SK-N-SH (cell line): ENCODE measurements at regions not wholly inside any gene's neighbourhood (a gene's known extent, or its start where the extent isn't known, plus 50 kb on each side); places are given as distances from the start of the nearest gene placed in this dataset.

Source experiments
- CTCF ChIA-PET: fragments of 300-600, 350-600 bp; formaldehyde crosslinking; extraction: SDS; loops from one replicate; lab custom pipeline; 2021; lab: Yijun Ruan, JAX
- POLR2A ChIA-PET: fragments of 350-600 bp; sonication (Branson Sonifier 250); formaldehyde crosslinking; extraction: SDS; loops from one replicate; lab custom pipeline; 2020; ENCODE audit warnings: antibody characterized with exemption, inconsistent platforms; lab: Yijun Ruan, JAX
- DNase-seq: peaks from one replicate; pipeline ENCODE4 v3.0.0; 2012
- H2AFZ ChIP-seq: fragments of 200-600 bp; sonication (generic); 2 replicates; pipeline ENCODE4 v1.8.1; 2016; ENCODE audit warnings: antibody characterized with exemption, mild to moderate bottlenecking, low read depth
- H3F3A ChIP-seq: fragments of 200-600 bp; sonication (generic); replicated peaks from 2 replicates; pipeline ENCODE3; 2016; ENCODE audit warnings: antibody characterized with exemption, mild to moderate bottlenecking; ENCODE audit not compliant: insufficient read depth
- H3K27ac ChIP-seq, 2 experiments: fragments of 200-500 bp in 1 of 2; fragments of 200-600 bp in 1 of 2; sonication (Bioruptor generic) in 1 of 2; sonication (generic), shearing (Covaris generic) in 1 of 2; 2 replicates each; pipeline versions ENCODE4 v1.5.1 to v1.6.1; 2014 to 2016; ENCODE audit warnings: low read depth in 2 of 2, inconsistent platforms in 1 of 2, low read length in 1 of 2, mild to moderate bottlenecking in 1 of 2, mixed read lengths in 1 of 2
- H3K27me3 ChIP-seq: fragments of 200-600 bp; sonication (generic), shearing (Covaris generic); 2 replicates; pipeline ENCODE4 v1.6.1; 2016; ENCODE audit warnings: mixed run types; ENCODE audit not compliant: insufficient read depth
- H3K36me3 ChIP-seq, 2 experiments: fragments of 200-500 bp in 1 of 2; fragments of 200-600 bp in 1 of 2; sonication (Bioruptor generic) in 1 of 2; sonication (generic) in 1 of 2; replicated peaks in 1 of 2; 2 replicates each; pipeline versions ENCODE3 to v1.5.1; 2014 to 2016; ENCODE audit warnings: low read length in 1 of 2, mild to moderate bottlenecking in 1 of 2; ENCODE audit not compliant: insufficient read depth in 2 of 2, control insufficient read depth in 1 of 2
- H3K4me1 ChIP-seq, 2 experiments: fragments of 200-500 bp in 1 of 2; fragments of 200-600 bp in 1 of 2; sonication (Bioruptor generic) in 1 of 2; sonication (generic), shearing (Covaris generic) in 1 of 2; 2 replicates each; pipeline versions ENCODE4 v1.5.1 to v1.6.1; 2014 to 2016; ENCODE audit warnings: low read depth in 1 of 2, low read length in 1 of 2, mixed run types in 1 of 2; ENCODE audit not compliant: insufficient read depth in 2 of 2, control insufficient read depth in 1 of 2
- H3K4me2 ChIP-seq: fragments of 200-600 bp; sonication (generic), shearing (Covaris generic); 2 replicates; pipeline ENCODE4 v1.6.1; 2017; ENCODE audit warnings: mixed run types
- H3K4me3 ChIP-seq, 2 experiments: fragments of 200-500 bp in 1 of 2; fragments of 200-600 bp in 1 of 2; sonication (Bioruptor generic) in 1 of 2; sonication (generic), shearing (Covaris generic) in 1 of 2; 2 replicates each; pipeline versions ENCODE4 v1.5.1 to v1.8.1; 2014 to 2016; ENCODE audit warnings: low read depth in 2 of 2, inconsistent platforms in 1 of 2, low read length in 1 of 2, mild to moderate bottlenecking in 1 of 2, mixed read lengths in 1 of 2, moderate library complexity in 1 of 2
- H3K79me2 ChIP-seq: fragments of 200-600 bp; sonication (generic); 2 replicates; pipeline ENCODE4 v1.8.1; 2017; ENCODE audit warnings: mild to moderate bottlenecking; ENCODE audit not compliant: insufficient read depth
- H3K9ac ChIP-seq: fragments of 200-600 bp; sonication (generic); 2 replicates; pipeline ENCODE4 v1.6.1; 2017; ENCODE audit warnings: mixed run types
- H3K9me2 ChIP-seq: fragments of 200-600 bp; sonication (generic); 2 replicates; pipeline ENCODE4 v1.6.1; 2017; ENCODE audit warnings: mixed run types
- H3K9me3 ChIP-seq: fragments of 200-600 bp; sonication (generic); 2 replicates; pipeline ENCODE4 v1.6.1; 2017; ENCODE audit warnings: mixed run types, mild to moderate bottlenecking, moderate library complexity
- H4K20me1 ChIP-seq: fragments of 200-600 bp; sonication (generic); 2 replicates; pipeline ENCODE4 v1.6.1; 2017; ENCODE audit warnings: mild to moderate bottlenecking, mixed run types; ENCODE audit not compliant: insufficient read depth
- ELF1 ChIP-seq: IDR thresholded peaks from 2 replicates; pipeline ENCODE4 v1.4.0; 2012
- EZH2phosphoT487 ChIP-seq: fragments of 200-600 bp; sonication (generic); IDR thresholded peaks from 2 replicates; pipeline ENCODE4 v1.6.1; 2017; ENCODE audit warnings: low read depth, mixed run types, mild to moderate bottlenecking, antibody characterized with exemption, moderate library complexity, borderline replicate concordance
- FOSL2 ChIP-seq: IDR thresholded peaks from 2 replicates; pipeline ENCODE4 v1.4.0; 2012; ENCODE audit warnings: low read depth, mild to moderate bottlenecking, moderate library complexity, borderline replicate concordance
- FOXM1 ChIP-seq: IDR thresholded peaks from 2 replicates; pipeline ENCODE4 v1.4.0; 2012; ENCODE audit warnings: low read depth, mild to moderate bottlenecking
- GABPA ChIP-seq: IDR thresholded peaks from 2 replicates; pipeline ENCODE4 v1.4.0; 2012; ENCODE audit warnings: low read depth, mild to moderate bottlenecking
- GATA2 ChIP-seq: sonication (generic); formaldehyde crosslinking; IDR thresholded peaks from 2 replicates; pipeline ENCODE4 v1.5.0; 2020; ENCODE audit warnings: mild to moderate bottlenecking, missing genetic modification reagents
- JUND ChIP-seq: IDR thresholded peaks from 2 replicates; pipeline ENCODE4 v1.4.0; 2012
- MAX ChIP-seq: IDR thresholded peaks from 2 replicates; pipeline ENCODE4 v1.4.0; 2012; ENCODE audit warnings: low read depth
- MEF2A ChIP-seq: IDR thresholded peaks from 2 replicates; pipeline ENCODE4 v1.4.0; 2012; ENCODE audit warnings: low read depth, borderline replicate concordance
- MXI1 ChIP-seq: IDR thresholded peaks from 2 replicates; pipeline ENCODE4 v1.6.1; 2012; ENCODE audit warnings: mild to moderate bottlenecking, low read depth, low read length, improper control_type of control experiment
- POLR2AphosphoS5 ChIP-seq: IDR thresholded peaks from 2 replicates; pipeline ENCODE4 v1.6.1; 2012; ENCODE audit warnings: low read depth, low read length
- RAD21 ChIP-seq: IDR thresholded peaks from 2 replicates; pipeline ENCODE4 v1.6.1; 2012; ENCODE audit warnings: mild to moderate bottlenecking, low read length
- SMC3 ChIP-seq: IDR thresholded peaks from 2 replicates; pipeline ENCODE4 v1.6.1; 2012; ENCODE audit warnings: low read depth, low read length, improper control_type of control experiment
- TCF12 ChIP-seq: IDR thresholded peaks from 2 replicates; pipeline ENCODE4 v1.4.0; 2012
- USF1 ChIP-seq: IDR thresholded peaks from 2 replicates; pipeline ENCODE4 v1.4.0; 2012; ENCODE audit warnings: low read depth, borderline replicate concordance
- USF2 ChIP-seq: fragments of 150-350 bp; IDR thresholded peaks from 2 replicates; pipeline ENCODE4 v1.6.1; 2017; ENCODE audit warnings: antibody characterized with exemption, low read length, low read depth, borderline replicate concordance
- YY1 ChIP-seq: IDR thresholded peaks from 2 replicates; pipeline ENCODE4 v1.4.0; 2012; ENCODE audit warnings: low read depth, mild to moderate bottlenecking
- WGBS: methylation state at CpG from one replicate; pipeline ENCODE4 v1.1.6; 2017; ENCODE audit warnings: low lambda C conversion rate; 5-methylcytosine and 5-hydroxymethylcytosine counted together

GRCh38 chr22:48711669-48712068, 1116.0 kb downstream of the BRD1 start:
- H3K4me2 ChIP-seq, result no peak overlapping the region
- 25% methylated on average over 1 of the region's 22 CpGs for WGBS
- CTCF ChIA-PET, result no interaction called here
- H4K20me1 ChIP-seq, result no peaks in the 10 kb centered on the region
- H3K36me3 ChIP-seq, result no peaks in the 10 kb centered on the region
- no peak for TF ChIP-seq USF2
- H3F3A ChIP-seq, result no peaks in the 10 kb centered on the region
- H3K27ac ChIP-seq, result no peak overlapping the region
- H3K4me1 ChIP-seq, result no peaks in the 10 kb centered on the region; a peak in 1 of 4 replicates
- no peak overlapping the region for H3K9ac ChIP-seq
- no peaks in the 10 kb centered on the region for H3K79me2 ChIP-seq
- DNase-seq, result no peak
- no peaks in the 10 kb centered on the region for H3K9me2 ChIP-seq
- no peak overlapping the region for H3K4me3 ChIP-seq
- POLR2A ChIA-PET, result no interaction called here
- no peaks in the 10 kb centered on the region for H3K9me3 ChIP-seq
- H3K27me3 ChIP-seq, result no peaks in the 10 kb centered on the region; the same call in 1 of the 2 replicates
- no peak overlapping the region for H2AFZ ChIP-seq

- Histone ChIP-seq H3K9me2 (no peaks in the 10 kb centered on the region), H3K27ac (no peak overlapping the region), H3K36me3 (no peaks in the 10 kb centered on the region), H4K20me1 (no peaks in the 10 kb centered on the region), H3K4me1 (no peaks in the 10 kb centered on the region; a peak in 1 of 4 replicates), H3K9ac (no peak overlapping the region), H3K79me2 (no peaks in the 10 kb centered on the region), H2AFZ (no peak overlapping the region), H3K4me2 (no peak overlapping the region), H3K4me3 (no peak overlapping the region), H3F3A (no peaks in the 10 kb centered on the region), H3K9me3 (no peaks in the 10 kb centered on the region), H3K27me3 (no peaks in the 10 kb centered on the region; the same call in 1 of the 2 replicates)
- 48% methylated on average over 10 of the region's 11 CpGs for WGBS
- no peak for DNase-seq
- no peak for TF ChIP-seq GABPA
- TF ChIP-seq MAX, result no peak
- no peak for TF ChIP-seq JUND
- no peak for TF ChIP-seq ELF1
- no peak for TF ChIP-seq TCF12
- no peak for TF ChIP-seq GATA2 (CRISPR knock-in tag)
- TF ChIP-seq MXI1, result no peak
- no peak for TF ChIP-seq RAD21
- no peak for TF ChIP-seq USF2
- no peak for TF ChIP-seq YY1
- TF ChIP-seq EZH2phosphoT487, result no peak
- no peak for TF ChIP-seq POLR2AphosphoS5
- no peak for TF ChIP-seq FOSL2
- no peak for TF ChIP-seq MEF2A
- no peak for TF ChIP-seq FOXM1
- no peak for TF ChIP-seq USF1
- TF ChIP-seq SMC3, result no peak
- POLR2A ChIA-PET, result no interaction called here
- CTCF ChIA-PET, result no interaction called here
Observed at GRCh38 chr22:48711031-48711431, 1116.6 kb downstream of the BRD1 start.
